NCI-H1436 treated with DMSO at 0.1 percent for 48 hours (cell line): ENCODE measurements at regions not wholly inside any gene's neighbourhood (a gene's known extent, or its start where the extent isn't known, plus 50 kb on each side); places are given as distances from the start of the nearest gene placed in this dataset.
"Not testable (repeated sequence)": the region's sequence is repeated elsewhere in the genome, so short reads cannot be mapped to it uniquely, and the experiment has no call there.

Experiments used
- DNase-seq: peaks from one replicate; lab custom pipeline; 2025; lab: John Stamatoyannopoulos, UW

DNA sequence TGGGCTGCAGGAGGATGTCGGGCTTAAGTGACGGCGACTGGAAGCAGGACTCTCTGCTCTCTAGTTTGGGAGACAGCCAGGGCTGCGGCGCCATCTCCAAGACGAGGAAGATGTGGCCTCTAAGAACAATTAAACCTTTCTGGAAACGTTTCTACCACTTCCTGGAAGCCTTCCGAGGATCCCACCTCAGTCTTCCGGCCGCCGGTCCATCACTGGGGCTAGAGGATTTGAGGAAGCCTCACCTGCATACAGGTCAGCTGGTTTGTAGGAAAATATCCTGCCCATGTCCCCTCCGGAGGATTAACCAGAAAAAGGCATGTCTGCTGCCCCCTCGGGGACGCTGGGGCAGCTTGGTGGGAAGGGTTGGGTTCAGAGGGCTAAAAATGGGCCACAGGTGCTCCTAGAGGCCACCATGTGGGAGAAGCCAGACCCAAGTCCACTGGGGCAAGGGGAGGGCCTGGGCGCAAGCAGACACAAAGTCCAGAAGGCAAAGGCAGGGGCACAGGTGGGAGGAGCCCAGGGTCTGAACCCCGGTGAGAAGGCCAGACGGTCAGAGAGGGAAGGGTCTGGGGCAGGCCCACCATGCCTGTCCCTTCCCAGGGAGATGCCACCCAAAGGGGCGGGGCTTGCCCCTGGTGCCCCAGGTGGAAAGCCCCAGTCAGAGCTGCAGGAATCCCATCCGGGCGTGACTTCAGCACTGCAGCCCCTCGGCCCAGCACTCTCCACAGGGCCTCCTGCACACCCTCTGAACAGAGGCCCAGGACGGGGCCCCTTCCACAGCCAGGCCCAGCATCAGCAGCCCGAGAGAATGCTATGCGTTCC, 82.2 kb upstream of the ID2 start:
- DNase-seq: no peak

DNA sequence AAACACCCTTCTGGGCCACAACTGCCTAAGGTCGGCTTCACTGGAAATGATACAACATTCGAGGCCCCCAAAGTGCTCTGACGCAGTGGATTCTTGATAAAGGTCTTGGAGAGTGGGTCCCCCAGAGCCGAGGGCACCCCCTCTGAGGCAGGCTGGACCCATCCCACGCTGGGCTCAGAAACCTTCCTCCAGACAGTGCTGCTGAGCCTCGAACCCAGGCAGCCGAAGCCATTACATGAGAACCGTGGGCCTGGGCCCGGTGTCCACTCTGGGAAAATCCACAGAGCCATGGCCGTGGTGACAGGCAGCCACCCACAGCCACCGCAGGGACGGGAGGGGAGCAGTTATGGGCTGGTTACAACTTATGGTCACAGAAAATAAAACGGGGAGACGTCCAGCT, 81.4 kb upstream of the ID2 start:
- DNase-seq: no peak

DNA sequence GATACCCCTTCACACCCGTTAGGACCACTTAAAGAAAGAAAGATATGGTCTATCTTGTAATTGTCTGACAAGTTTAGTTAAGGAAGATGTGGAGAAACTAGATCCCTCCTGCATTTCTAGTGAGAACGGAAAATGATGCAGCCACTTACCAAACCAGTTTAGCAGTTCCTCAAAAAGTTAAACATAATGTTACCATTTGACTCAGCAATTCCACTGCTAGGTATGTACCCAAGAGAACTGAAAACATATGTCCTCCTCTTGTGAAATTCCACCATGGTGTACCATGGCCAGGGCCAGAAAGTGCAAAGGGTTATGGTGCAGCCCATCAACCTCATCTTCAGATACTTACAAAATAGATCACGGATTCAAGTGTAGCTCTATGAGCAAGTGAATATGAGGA, 79.0 kb upstream of the ID2 start:
- no peak for DNase-seq

GRCh38 chr2:8603356-8603755, 78.5 kb upstream of the ID2 start:
- not testable (repeated sequence) for DNase-seq

DNA sequence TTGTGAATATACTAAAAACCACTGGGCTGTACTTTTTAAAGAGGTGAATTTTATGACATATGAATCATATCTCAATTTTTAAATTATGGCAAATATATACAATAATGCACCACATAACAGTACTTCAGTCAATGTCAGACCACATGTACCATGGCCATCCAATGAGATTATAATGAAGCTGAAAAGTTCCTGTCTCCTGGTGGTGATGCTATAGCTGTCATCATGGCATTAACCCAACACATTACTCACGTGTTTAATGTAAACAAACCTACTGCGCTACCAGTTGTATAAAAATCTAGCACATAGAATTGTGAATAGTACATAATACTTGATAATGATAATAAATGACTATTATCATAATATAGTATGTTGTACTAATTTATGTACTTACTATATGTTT, 77.6 kb upstream of the ID2 start:
- DNase-seq: no peak

GRCh38 chr2:8605351-8606065, 76.3 kb upstream of the ID2 start:
- DNase-seq: no peak

DNA sequence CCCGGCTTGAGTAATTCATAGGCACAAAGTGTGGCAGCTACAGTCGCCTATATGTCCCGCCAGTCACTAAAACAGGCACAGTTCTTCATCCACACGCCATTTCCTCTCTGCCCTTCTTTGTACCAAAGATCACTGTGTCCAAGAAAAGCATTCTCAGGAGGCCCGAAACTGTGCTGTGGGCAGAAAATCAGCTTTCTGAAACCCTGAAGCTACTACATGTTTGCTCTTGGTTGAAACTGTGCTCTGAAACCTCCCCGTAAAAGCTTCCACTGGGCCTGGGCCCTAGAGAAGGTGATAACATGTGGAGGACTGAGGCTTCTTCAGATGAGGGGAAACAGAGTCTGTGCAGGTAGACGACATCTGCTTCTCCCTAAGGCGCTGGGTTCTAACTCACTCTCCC, 75.6 kb upstream of the ID2 start:
- no peak for DNase-seq

DNA sequence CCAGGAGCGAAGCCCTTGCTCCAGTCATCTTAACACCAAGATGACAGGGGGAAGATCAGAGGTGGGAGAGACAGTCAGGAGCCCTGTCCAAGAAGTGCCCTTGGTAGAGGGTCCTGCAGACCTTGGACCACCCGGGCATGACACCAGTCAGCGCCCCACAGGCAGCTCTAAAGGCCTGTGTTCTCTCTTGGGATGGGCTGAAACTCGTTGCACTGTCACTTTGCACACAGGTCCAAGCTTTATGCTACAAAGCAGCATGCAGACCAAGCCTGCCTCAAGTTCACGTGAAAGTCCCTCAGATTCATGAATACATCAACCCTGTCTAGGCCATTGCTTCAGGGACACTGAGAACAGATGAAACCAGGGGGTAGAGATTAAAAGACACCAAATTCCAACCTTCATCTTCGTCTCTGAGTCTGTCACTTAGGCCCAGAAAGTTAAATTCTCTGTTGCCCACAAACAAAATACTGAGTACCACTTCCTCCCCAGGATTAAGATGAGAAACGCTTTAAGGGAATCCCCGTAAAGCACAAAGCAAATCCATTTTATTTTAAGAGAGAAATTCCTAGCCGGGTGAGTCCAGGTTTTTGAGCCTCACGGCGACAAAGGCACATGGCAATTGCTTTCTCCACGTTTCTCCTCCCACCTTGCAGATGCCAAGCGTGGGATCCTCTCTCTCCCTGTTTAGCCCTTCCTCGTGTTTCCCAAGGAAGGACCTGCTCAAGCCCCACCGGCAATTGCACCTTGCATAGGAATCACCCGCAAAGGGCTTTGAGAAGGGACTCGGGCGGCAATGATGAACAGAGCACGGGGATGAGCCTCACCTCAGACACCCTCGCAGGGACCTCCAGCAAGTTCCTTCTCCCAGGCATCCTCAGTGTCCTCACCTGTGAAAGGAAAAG, 75.0 kb upstream of the ID2 start:
- no peak for DNase-seq

DNA sequence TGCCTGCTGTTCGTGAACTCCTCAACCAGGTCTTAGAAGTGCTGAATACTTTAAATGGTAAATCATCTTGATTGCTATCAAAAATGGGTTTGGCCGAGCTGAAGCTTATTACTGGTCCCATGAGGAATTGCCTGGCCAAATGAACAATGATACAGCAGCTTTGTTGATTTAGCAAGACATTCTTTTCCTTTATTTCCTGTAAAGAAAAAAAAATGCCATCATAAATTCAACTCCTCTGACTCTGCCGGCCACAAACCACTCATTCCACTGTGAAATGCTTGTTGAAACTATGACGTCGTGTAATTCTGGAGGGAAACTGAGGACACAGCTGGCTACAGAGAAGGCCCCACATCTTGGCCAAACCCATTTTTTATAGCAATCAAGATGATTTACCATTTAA, 74.2 kb upstream of the ID2 start:
- DNase-seq: no peak

DNA sequence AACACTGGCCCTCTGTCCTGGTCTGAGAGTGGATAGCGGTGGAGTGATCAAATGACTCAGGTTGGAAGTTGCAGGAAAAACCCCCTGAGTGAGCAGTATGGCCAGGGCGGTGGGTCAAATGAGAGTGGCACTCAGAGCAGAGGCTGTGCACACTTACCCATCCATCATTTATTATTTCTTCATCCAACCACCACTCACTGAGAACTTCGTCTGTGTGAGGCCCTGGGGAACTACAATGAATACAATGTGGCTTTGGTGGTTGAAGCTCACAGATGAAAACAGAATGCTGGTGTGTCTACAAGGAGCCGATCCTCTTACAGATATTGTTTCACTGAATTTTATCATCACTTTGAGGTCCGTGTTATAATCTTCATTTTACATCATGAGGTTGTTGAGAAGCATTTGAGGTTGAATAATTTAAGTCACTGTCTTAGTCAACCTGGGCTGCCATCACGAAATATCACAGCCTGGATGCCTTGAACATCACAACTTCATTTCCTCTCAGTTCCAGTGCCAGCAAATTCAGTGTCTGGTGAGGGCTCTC, 73.4 kb upstream of the ID2 start:
- no peak for DNase-seq

- no peak for DNase-seq
Measured at GRCh38 chr2:8609357-8609811, 72.5 kb upstream of the ID2 start.

DNA sequence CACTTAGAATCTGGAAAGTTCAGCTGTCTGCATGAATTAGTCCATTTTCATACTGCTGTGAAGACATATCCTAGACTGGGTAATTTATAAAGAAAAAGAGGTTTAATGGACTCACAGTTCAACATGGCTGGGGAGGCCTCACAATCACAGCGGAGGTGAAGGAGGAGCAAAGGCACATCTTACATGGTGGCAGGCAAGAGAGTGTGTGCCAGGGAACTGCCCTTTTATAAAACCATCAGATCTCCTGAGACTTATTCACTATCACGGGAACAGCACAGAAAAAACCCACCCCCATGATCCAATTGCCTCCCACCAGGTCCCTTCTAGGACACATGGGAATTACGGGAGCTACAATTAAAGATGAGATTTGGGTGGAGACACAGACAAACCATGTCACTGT, 71.1 kb upstream of the ID2 start:
- DNase-seq: not testable (repeated sequence)

DNA sequence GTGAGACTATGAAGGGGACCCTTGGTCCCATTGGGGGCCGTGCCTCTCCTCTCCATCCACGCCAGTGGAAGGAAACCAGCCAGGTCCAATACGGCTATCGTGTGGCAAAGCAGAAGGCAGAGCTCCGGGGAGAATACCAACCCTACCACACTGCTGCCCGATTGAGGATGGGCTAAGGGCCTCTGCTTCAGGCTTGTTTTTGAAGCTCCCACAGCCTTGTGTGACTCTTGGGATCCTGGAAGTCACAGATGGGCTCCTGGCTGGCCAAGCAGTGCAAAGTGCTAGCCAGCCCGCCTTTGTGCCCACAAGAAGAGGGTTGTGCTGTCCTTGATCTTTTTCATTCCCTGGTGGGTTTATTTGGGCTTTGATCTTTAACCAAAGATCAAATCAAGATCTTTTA, 70.6 kb upstream of the ID2 start:
- DNase-seq: no peak

- DNase-seq: no peak
Measured at GRCh38 chr2:8611700-8612099, 70.2 kb upstream of the ID2 start.

DNA sequence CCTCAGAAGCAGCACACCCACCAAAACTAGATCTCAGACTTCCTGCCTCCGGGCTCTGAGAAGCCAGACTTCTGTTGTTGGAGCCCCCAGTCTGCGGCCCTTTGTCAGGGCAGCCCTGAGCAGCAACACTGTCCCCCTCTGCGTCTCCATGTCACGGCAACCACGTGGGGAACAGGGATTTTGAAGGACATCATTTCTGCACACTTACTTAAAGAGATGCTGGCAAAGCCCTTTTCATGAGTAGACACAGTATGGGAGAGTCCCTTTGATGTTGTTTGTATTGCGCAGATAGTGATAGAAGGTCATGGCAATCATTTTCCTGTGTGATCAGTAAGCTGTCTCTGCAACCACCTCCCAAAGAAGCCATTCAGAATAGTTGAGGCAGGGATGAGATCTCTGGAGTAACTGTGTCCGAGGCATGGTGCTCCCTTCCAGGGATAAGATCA, 69.1 kb upstream of the ID2 start:
- no peak for DNase-seq

DNA sequence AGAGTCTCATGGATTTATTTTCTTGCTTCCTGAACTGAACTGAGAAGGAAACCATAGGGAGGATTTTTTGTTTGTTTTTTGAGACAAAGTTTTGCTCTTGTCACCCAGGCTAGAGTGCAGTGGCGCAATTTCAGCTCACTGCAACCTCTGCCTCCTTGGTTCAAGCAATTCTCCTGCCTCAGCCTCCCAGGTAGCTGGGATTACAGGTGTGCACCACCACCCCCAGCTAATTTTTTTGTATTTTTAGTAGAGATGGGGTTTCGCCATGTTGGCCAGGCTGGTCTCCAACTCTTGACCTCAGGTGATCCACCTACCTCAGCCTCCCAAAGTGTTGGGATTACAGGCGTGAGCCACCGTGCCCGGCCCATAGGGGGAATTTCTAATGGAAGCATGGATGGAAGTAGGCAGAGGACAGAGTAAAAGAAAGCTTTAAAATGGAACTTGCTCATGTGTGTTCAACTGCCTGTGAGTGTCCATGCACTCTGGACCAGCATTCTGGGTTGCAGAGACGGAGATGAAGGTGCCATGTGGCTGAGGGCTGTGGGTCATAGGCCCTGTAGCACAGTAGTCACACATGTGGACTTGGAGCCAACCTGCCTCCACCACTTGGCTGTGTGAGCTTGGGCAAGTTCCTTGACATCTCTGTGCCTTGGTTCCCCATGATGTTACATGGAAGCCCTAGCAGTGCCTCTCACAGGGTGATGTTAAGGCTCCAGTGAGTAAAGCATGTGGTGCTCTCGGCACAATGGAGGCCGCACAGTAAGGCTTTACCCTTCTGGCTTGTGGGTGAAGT, 68.5 kb upstream of the ID2 start:
- not testable (repeated sequence) for DNase-seq

- DNase-seq: no peak
Measured at GRCh38 chr2:8614646-8615045, 67.2 kb upstream of the ID2 start.

- no peak for DNase-seq
Measured at GRCh38 chr2:8615252-8615575, 66.6 kb upstream of the ID2 start.

GRCh38 chr2:8615576-8616281, 66.1 kb upstream of the ID2 start:
- DNase-seq: no peak

- no peak for DNase-seq
Measured at GRCh38 chr2:8617048-8617447, 64.8 kb upstream of the ID2 start.

- DNase-seq: no peak
Measured at GRCh38 chr2:8617590-8617989, 64.3 kb upstream of the ID2 start.
